H9 (cell line): ENCODE measurements at regions not wholly inside any gene's neighbourhood (a gene's known extent, or its start where the extent isn't known, plus 50 kb on each side); places are given as distances from the start of the nearest gene placed in this dataset.

Experiments
- DNase-seq: peaks from one replicate; pipeline ENCODE4 v3.0.0-alpha.2; 2017
- H2AFZ ChIP-seq: one replicate; pipeline ENCODE4 v1.6.1; 2013; ENCODE audit warnings: mild to moderate bottlenecking, low read length, control low read depth, moderate library complexity
- H2AK5ac ChIP-seq: 2 replicates; pipeline ENCODE4 v1.6.1; 2013; ENCODE audit warnings: low read length, control low read depth, mixed read lengths; ENCODE audit not compliant: insufficient read length
- H2BK120ac ChIP-seq: one replicate; pipeline ENCODE4 v1.6.1; 2013; ENCODE audit warnings: low read depth, mild to moderate bottlenecking, low read length, control low read depth, inconsistent platforms; ENCODE audit not compliant: poor library complexity, severe bottlenecking
- H2BK12ac ChIP-seq: 2 replicates; pipeline ENCODE4 v1.6.1; 2013; ENCODE audit warnings: low read length, control low read depth, mixed read lengths, low read depth; ENCODE audit not compliant: insufficient read length
- H2BK15ac ChIP-seq: 2 replicates; pipeline ENCODE4 v1.6.1; 2013; ENCODE audit warnings: low read depth, low read length, control low read depth
- H2BK20ac ChIP-seq: one replicate; pipeline ENCODE4 v1.6.1; 2013; ENCODE audit warnings: low read depth, mild to moderate bottlenecking, low read length, control low read depth, inconsistent platforms; ENCODE audit not compliant: poor library complexity, severe bottlenecking
- H2BK5ac ChIP-seq: 2 replicates; pipeline ENCODE4 v1.6.1; 2013; ENCODE audit warnings: low read length, control low read depth, mixed read lengths; ENCODE audit not compliant: insufficient read length
- H3K14ac ChIP-seq: 2 replicates; pipeline ENCODE4 v1.6.1; 2013; ENCODE audit warnings: low read length, control low read depth; ENCODE audit not compliant: insufficient read depth
- H3K18ac ChIP-seq: 2 replicates; pipeline ENCODE4 v1.6.1; 2013; ENCODE audit warnings: low read depth, mild to moderate bottlenecking, mixed read lengths, low read length, control low read depth; ENCODE audit not compliant: insufficient read length
- H3K23ac ChIP-seq: 2 replicates; pipeline ENCODE4 v1.6.1; 2013; ENCODE audit warnings: low read length, control low read depth, mixed read lengths, low read depth; ENCODE audit not compliant: insufficient read length
- H3K23me2 ChIP-seq: 2 replicates; pipeline ENCODE4 v1.6.1; 2013; ENCODE audit warnings: low read depth, mild to moderate bottlenecking, mixed read lengths, low read length, control low read depth; ENCODE audit not compliant: insufficient read length, poor library complexity, severe bottlenecking
- H3K27ac ChIP-seq: 2 replicates; pipeline ENCODE4 v1.5.1; 2013; ENCODE audit warnings: low read length, control low read depth, mixed read lengths, low read depth; ENCODE audit not compliant: insufficient read length
- H3K27me3 ChIP-seq: 2 replicates; pipeline ENCODE4 v1.6.1; 2013; ENCODE audit warnings: low read length, control low read depth, inconsistent platforms; ENCODE audit not compliant: insufficient read depth
- H3K4ac ChIP-seq: 2 replicates; pipeline ENCODE4 v1.6.1; 2013; ENCODE audit warnings: low read depth, mild to moderate bottlenecking, control low read depth, inconsistent platforms, low read length, moderate library complexity
- H3K4me1 ChIP-seq: 2 replicates; pipeline ENCODE4 v1.6.1; 2013; ENCODE audit warnings: low read length, control low read depth, inconsistent platforms; ENCODE audit not compliant: insufficient read depth
- H3K4me2 ChIP-seq: 2 replicates; pipeline ENCODE4 v1.6.1; 2013; ENCODE audit warnings: low read length, control low read depth, mixed read lengths; ENCODE audit not compliant: insufficient read length, insufficient read depth
- H3K56ac ChIP-seq: 2 replicates; pipeline ENCODE4 v1.6.1; 2013; ENCODE audit warnings: low read depth, mild to moderate bottlenecking, mixed read lengths, low read length, control low read depth; ENCODE audit not compliant: insufficient read length
- H3K79me1 ChIP-seq: 2 replicates; pipeline ENCODE4 v1.6.1; 2013; ENCODE audit warnings: low read depth, mild to moderate bottlenecking, moderate library complexity, low read length, control low read depth, inconsistent platforms; ENCODE audit not compliant: insufficient read depth, poor library complexity, severe bottlenecking
- H3K79me2 ChIP-seq: 2 replicates; pipeline ENCODE4 v1.6.1; 2013; ENCODE audit warnings: low read length, control low read depth, inconsistent platforms; ENCODE audit not compliant: insufficient read depth
- H3K9ac ChIP-seq: 2 replicates; pipeline ENCODE4 v1.6.1; 2013; ENCODE audit warnings: low read length, control low read depth, mixed read lengths; ENCODE audit not compliant: insufficient read length; ENCODE audit errors: extremely low read depth
- H3K9me3 ChIP-seq: one replicate; pipeline ENCODE4 v1.6.1; 2013; ENCODE audit warnings: low read depth, low read length, inconsistent platforms; ENCODE audit not compliant: control insufficient read depth
- H3T11ph ChIP-seq: one replicate; pipeline ENCODE4 v1.6.1; 2013; ENCODE audit warnings: mild to moderate bottlenecking, low read length, control low read depth, inconsistent platforms
- H4K20me1 ChIP-seq: one replicate; pipeline ENCODE4 v1.6.1; 2013; ENCODE audit not compliant: control insufficient read depth, insufficient read length, insufficient read depth
- H4K5ac ChIP-seq: 2 replicates; pipeline ENCODE4 v1.6.1; 2013; ENCODE audit warnings: low read depth, mild to moderate bottlenecking, mixed read lengths, low read length, control low read depth; ENCODE audit not compliant: insufficient read length
- H4K8ac ChIP-seq: replicated peaks from 2 replicates; pipeline ENCODE4 v1.6.1; 2013; ENCODE audit warnings: low read length, control low read depth, mixed read lengths, low read depth; ENCODE audit not compliant: insufficient read length
- H4K91ac ChIP-seq: 2 replicates; pipeline ENCODE4 v1.6.1; 2013; ENCODE audit warnings: low read depth, mild to moderate bottlenecking, moderate library complexity, mixed read lengths, low read length, control low read depth; ENCODE audit not compliant: insufficient read length
- H3K27ac Mint-ChIP-seq, 3 experiments: 2 replicates in 2 of 3; 3 replicates in 1 of 3; pipeline ENCODE4 v1.8.0; 2020 to 2021; ENCODE audit warnings: mixed read lengths in 3 of 3, mild to moderate bottlenecking in 1 of 3, moderate library complexity in 1 of 3
- H3K27me3 Mint-ChIP-seq: 2 replicates; pipeline ENCODE4 v1.8.0; 2021; ENCODE audit warnings: low read depth, mild to moderate bottlenecking, moderate library complexity, mixed read lengths
- H3K36me3 Mint-ChIP-seq, 3 experiments: 2 replicates in 2 of 3; 3 replicates in 1 of 3; pipeline ENCODE4 v1.8.0; 2020 to 2021; ENCODE audit warnings: low read depth in 3 of 3, mixed read lengths in 3 of 3; ENCODE audit not compliant: insufficient read depth in 1 of 3
- H3K4me1 Mint-ChIP-seq, 2 experiments: 2 replicates each; pipeline ENCODE4 v1.8.0; 2020; ENCODE audit warnings: mixed read lengths in 2 of 2
- H3K4me3 Mint-ChIP-seq, 2 experiments: 2 replicates in 1 of 2; 3 replicates in 1 of 2; pipeline ENCODE4 v1.8.0; 2020 to 2021; ENCODE audit warnings: mild to moderate bottlenecking in 2 of 2, mixed read lengths in 2 of 2, moderate library complexity in 1 of 2
- H3K9me3 Mint-ChIP-seq, 2 experiments: 2 replicates in 1 of 2; 3 replicates in 1 of 2; pipeline ENCODE4 v1.8.0; 2020; ENCODE audit warnings: mild to moderate bottlenecking in 2 of 2, mixed read lengths in 2 of 2, moderate library complexity in 1 of 2
- WGBS: extraction: QIAGEN DNeasy Blood & Tissue Kit; methylation state at CpG from one replicate; pipeline ENCODE4 v1.1.7; 2013; ENCODE audit warnings: missing lambda C conversion rate, low lambda C conversion rate, mixed read lengths; ENCODE audit not compliant: insufficient read length; ENCODE audit errors: extremely low coverage; 5-methylcytosine and 5-hydroxymethylcytosine counted together
- TF ChIP-seq, protein P1 (sequence below): fragments of 200-600 bp; sonication (generic); conservative IDR thresholded peaks from 3 replicates; pipeline ENCODE4 v1.8.0; 2021; ENCODE audit warnings: antibody characterized with exemption, mild to moderate bottlenecking

- Histone ChIP-seq H2BK15ac (no peak overlapping the region), H3K4me1 (no peaks in the 10 kb centered on the region), H3K9me3 (no peaks in the 10 kb centered on the region), H4K5ac (no peak overlapping the region), H4K8ac (no peak overlapping the region), H3K27me3 (no peaks in the 10 kb centered on the region), H3K79me2 (no peaks in the 10 kb centered on the region), H3K79me1 (no peaks in the 10 kb centered on the region), H3K23me2 (no peaks in the 10 kb centered on the region), H2BK5ac (no peak overlapping the region), H4K91ac (no peak overlapping the region), H3K23ac (no peak overlapping the region), H3K18ac (no peak overlapping the region), H3K4ac (no peak overlapping the region), H3K9ac (no peak overlapping the region), H3K14ac (no peak overlapping the region), H3K56ac (no peak overlapping the region), H2BK12ac (no peak overlapping the region), H3T11ph (no peak overlapping the region), H4K20me1 (no peaks in the 10 kb centered on the region), H2BK120ac (no peak overlapping the region), H2AFZ (no peak overlapping the region), H2BK20ac (no peak overlapping the region), H2AK5ac (no peak overlapping the region), H3K4me2 (no peak overlapping the region), H3K27ac (no peak overlapping the region)
- Mint-ChIP-seq H3K27ac (no peak overlapping the region), H3K27me3 (peaks cover 7% of the 10 kb centered on the region), H3K36me3 (no peaks in the 10 kb centered on the region), H3K9me3 (no peaks in the 10 kb centered on the region), H3K4me3 (no peak overlapping the region), H3K4me1 (no peaks in the 10 kb centered on the region)
- no CpG with 5 or more reads among the region's 4 CpGs for WGBS
- DNase-seq, result no peak
- TF ChIP-seq, protein P1, sequence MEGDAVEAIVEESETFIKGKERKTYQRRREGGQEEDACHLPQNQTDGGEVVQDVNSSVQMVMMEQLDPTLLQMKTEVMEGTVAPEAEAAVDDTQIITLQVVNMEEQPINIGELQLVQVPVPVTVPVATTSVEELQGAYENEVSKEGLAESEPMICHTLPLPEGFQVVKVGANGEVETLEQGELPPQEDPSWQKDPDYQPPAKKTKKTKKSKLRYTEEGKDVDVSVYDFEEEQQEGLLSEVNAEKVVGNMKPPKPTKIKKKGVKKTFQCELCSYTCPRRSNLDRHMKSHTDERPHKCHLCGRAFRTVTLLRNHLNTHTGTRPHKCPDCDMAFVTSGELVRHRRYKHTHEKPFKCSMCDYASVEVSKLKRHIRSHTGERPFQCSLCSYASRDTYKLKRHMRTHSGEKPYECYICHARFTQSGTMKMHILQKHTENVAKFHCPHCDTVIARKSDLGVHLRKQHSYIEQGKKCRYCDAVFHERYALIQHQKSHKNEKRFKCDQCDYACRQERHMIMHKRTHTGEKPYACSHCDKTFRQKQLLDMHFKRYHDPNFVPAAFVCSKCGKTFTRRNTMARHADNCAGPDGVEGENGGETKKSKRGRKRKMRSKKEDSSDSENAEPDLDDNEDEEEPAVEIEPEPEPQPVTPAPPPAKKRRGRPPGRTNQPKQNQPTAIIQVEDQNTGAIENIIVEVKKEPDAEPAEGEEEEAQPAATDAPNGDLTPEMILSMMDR, result no peak
These were observed 70.0 kb upstream of the RALY start for GRCh38 chr20:33923740-33924139.
